ENCODE measurements at regions not wholly inside any gene's neighbourhood (a gene's known extent, or its start where the extent isn't known, plus 50 kb on each side); places are given as distances from the start of the nearest gene placed in this dataset.

DNA sequence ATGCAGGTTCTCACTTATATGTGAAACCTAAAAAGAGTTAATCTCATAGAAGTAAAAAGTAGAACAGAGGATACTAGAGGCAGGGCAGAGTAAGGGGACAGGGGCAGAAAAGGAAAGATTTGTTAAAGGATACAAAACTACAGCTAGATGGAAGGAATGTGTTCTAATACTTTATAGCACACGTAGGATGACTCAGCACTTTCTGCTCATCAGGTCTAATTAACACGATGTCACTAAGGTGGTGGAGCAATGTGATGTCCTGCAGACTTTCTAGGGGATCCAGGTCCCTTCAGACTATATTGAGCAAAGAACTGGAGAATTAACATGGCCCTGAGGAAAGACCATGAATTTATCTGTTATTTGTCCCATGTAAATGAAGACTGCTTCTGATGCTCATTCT, 80.8 kb upstream of the CMKLR1 start:
- no peaks in the 10 kb centered on the region for H3K4me1 ChIP-seq (ENCODE audit: insufficient read depth, low read length, poor library complexity, severe bottlenecking)
- no peak for TF ChIP-seq EZH2 (IDR thresholded peaks at IDR 0.05; ENCODE audit: borderline replicate concordance, low read depth, low read length, poor library complexity, severe bottlenecking)
- TF ChIP-seq, protein P1, sequence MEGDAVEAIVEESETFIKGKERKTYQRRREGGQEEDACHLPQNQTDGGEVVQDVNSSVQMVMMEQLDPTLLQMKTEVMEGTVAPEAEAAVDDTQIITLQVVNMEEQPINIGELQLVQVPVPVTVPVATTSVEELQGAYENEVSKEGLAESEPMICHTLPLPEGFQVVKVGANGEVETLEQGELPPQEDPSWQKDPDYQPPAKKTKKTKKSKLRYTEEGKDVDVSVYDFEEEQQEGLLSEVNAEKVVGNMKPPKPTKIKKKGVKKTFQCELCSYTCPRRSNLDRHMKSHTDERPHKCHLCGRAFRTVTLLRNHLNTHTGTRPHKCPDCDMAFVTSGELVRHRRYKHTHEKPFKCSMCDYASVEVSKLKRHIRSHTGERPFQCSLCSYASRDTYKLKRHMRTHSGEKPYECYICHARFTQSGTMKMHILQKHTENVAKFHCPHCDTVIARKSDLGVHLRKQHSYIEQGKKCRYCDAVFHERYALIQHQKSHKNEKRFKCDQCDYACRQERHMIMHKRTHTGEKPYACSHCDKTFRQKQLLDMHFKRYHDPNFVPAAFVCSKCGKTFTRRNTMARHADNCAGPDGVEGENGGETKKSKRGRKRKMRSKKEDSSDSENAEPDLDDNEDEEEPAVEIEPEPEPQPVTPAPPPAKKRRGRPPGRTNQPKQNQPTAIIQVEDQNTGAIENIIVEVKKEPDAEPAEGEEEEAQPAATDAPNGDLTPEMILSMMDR (conservative IDR thresholded peaks at IDR 0.05; ENCODE audit: low read depth, low read length) = no peak
- H3K36me3 ChIP-seq (ENCODE audit: insufficient read depth, low read length, poor library complexity, severe bottlenecking) = no peaks in the 10 kb centered on the region
- ChIA-PET CTCF (no interaction called here), POLR2A (ENCODE audit: low non-redundant PET) (no interaction called here)
- no peaks in the 10 kb centered on the region for H3K27me3 ChIP-seq (replicated peaks; ENCODE audit: insufficient read depth, low read depth, low read length, poor library complexity)
- H3K27ac ChIP-seq (ENCODE audit: low read depth, low read length, poor library complexity, severe bottlenecking) = no peak overlapping the region
- H3K4me3 ChIP-seq (ENCODE audit: low read depth, low read length, poor library complexity, severe bottlenecking) = no peak overlapping the region
- DNase-seq (ENCODE audit: low spot score) = no peak
- H3K9me3 ChIP-seq (ENCODE audit: low read depth, low read length, poor library complexity, severe bottlenecking) = no peaks in the 10 kb centered on the region
- BruUV-seq (replicated peaks) = no TSS peak
- intact Hi-C loops (cut with micrococcal nuclease; ENCODE audit: unreplicated experiment) = no loop called here

DNA sequence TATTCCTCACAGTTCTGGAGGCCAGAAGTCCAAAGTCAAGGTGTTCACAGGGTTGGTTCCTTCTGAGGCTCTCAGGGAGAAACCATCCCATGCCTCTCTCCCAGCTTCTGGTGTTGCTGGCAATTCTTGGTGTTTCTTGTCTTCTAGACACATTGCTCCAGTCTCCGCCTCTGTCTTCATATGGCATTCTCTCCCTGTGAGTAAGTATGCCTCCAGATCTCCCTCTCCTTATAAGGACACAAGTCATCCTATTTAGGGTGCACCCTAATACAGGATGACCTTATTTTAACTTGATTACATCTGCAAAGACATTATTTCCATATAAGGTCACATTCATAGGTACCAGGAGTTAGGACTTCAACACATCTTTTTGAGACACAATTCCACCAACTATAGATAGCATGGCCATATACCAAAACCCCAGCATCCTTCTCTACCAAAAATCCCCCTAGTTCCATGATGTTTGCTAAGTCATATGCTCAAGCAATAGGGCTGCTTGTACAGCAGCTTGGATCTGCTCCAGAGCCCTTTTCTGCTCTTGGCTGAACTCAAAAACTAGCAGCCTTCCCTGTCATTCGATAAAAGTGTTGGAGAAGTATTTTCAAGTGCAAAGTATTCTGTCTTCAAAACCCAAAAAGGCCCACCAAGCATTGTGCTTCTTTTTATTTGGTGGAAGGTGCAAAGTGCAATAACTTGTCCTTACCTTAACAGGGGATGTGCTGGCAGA, 79.2 kb upstream of the CMKLR1 start:
- H3K27me3 ChIP-seq (replicated peaks; ENCODE audit: insufficient read depth, low read depth, low read length, poor library complexity) = peaks cover 1% of the 10 kb centered on the region
- H3K36me3 ChIP-seq (ENCODE audit: insufficient read depth, low read length, poor library complexity, severe bottlenecking) = no peaks in the 10 kb centered on the region
- intact Hi-C loops (cut with micrococcal nuclease; ENCODE audit: unreplicated experiment) = no loop called here
- H3K27ac ChIP-seq (ENCODE audit: low read depth, low read length, poor library complexity, severe bottlenecking) = no peak overlapping the region
- no peaks in the 10 kb centered on the region for H3K9me3 ChIP-seq (ENCODE audit: low read depth, low read length, poor library complexity, severe bottlenecking)
- no peak for DNase-seq (ENCODE audit: low spot score)
- ChIA-PET CTCF (no interaction called here), POLR2A (ENCODE audit: low non-redundant PET) (no interaction called here)
- no peaks in the 10 kb centered on the region for H3K4me1 ChIP-seq (ENCODE audit: insufficient read depth, low read length, poor library complexity, severe bottlenecking)
- BruUV-seq (replicated peaks) = no TSS peak
- TF ChIP-seq, protein P1 (conservative IDR thresholded peaks at IDR 0.05; ENCODE audit: low read depth, low read length) = no peak
- no peak for TF ChIP-seq EZH2 (IDR thresholded peaks at IDR 0.05; ENCODE audit: borderline replicate concordance, low read depth, low read length, poor library complexity, severe bottlenecking)
- no peak overlapping the region for H3K4me3 ChIP-seq (ENCODE audit: low read depth, low read length, poor library complexity, severe bottlenecking)

DNA sequence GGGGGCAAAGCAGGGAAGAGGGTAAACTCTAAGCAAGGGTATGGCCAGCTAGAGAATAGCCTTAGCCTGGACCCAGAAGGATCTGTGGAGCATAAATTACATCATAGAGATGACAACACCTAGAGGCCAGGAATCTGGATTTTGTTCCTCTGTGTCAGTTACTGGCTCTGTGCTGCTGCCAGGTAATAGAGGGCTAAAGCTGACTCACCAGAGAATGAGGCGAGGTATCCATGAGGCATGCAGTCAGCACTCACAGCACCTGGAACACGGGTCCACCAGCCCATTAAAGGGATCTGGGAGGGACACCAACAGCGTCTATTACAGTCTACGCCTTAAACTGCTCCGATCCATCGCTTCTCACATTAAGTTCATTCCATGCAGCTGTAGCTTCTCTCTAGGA, 74.9 kb upstream of the CMKLR1 start:
- no peak overlapping the region for H3K27ac ChIP-seq (ENCODE audit: low read depth, low read length, poor library complexity, severe bottlenecking)
- BruUV-seq (replicated peaks) = no TSS peak
- ChIA-PET POLR2A (ENCODE audit: low non-redundant PET) (interaction anchor here (0.6 kb wide), 1 partner anchor 633 kb away, joined by 4 read pairs; no protein-coding TSS in a partner anchor), CTCF (no interaction called here)
- DNase-seq (ENCODE audit: low spot score) = no peak
- intact Hi-C loops (cut with micrococcal nuclease; ENCODE audit: unreplicated experiment) = no loop called here
- no peaks in the 10 kb centered on the region for H3K9me3 ChIP-seq (ENCODE audit: low read depth, low read length, poor library complexity, severe bottlenecking)
- no peaks in the 10 kb centered on the region for H3K4me1 ChIP-seq (ENCODE audit: insufficient read depth, low read length, poor library complexity, severe bottlenecking)
- no peak overlapping the region for H3K4me3 ChIP-seq (ENCODE audit: low read depth, low read length, poor library complexity, severe bottlenecking)
- H3K27me3 ChIP-seq (replicated peaks; ENCODE audit: insufficient read depth, low read depth, low read length, poor library complexity) = peaks cover 5% of the 10 kb centered on the region
- no peaks in the 10 kb centered on the region for H3K36me3 ChIP-seq (ENCODE audit: insufficient read depth, low read length, poor library complexity, severe bottlenecking)
- TF ChIP-seq, protein P1 (conservative IDR thresholded peaks at IDR 0.05; ENCODE audit: low read depth, low read length) = no peak
- no peak for TF ChIP-seq EZH2 (IDR thresholded peaks at IDR 0.05; ENCODE audit: borderline replicate concordance, low read depth, low read length, poor library complexity, severe bottlenecking)
